HG03571 (cell line): ENCODE measurements at regions not wholly inside any gene's neighbourhood (a gene's known extent, or its start where the extent isn't known, plus 50 kb on each side); places are given as distances from the start of the nearest gene placed in this dataset.

Experiments used
- ATAC-seq: cut with Tn5 transposase; IDR thresholded peaks from one replicate; pipeline ENCODE4 v1.9.1; 2021; ENCODE audit not compliant: unreplicated experiment

DNA sequence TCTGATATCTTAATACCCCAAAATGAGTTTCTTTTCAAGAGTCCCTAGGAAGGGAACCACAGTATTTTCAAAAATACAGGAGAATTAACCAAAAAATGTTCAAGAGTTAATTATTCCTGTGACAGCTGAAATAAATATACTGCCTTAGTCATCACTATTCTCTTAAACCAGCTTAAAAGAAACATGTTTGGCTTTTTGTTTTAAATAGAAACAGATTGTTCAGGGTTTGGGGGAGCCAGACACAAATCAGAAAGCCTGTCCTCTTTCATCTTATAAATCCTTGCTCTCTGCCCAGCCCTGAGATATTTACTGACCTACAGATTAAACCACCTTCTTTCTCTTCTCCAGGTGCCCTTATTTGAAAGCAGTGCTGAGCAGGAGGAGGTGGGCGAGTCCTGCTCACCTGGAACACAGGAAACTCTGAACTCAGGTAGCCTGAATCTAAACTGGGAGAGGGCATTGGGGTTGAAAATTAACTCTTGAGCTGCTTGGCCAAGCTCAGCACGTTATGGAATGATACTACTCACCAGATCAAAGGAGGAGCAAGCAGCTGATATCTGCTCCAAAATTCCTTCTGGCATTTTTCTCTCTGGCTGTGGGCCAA is 84.1 kb upstream of the SPRED1 start:
- no peak for ATAC-seq

DNA sequence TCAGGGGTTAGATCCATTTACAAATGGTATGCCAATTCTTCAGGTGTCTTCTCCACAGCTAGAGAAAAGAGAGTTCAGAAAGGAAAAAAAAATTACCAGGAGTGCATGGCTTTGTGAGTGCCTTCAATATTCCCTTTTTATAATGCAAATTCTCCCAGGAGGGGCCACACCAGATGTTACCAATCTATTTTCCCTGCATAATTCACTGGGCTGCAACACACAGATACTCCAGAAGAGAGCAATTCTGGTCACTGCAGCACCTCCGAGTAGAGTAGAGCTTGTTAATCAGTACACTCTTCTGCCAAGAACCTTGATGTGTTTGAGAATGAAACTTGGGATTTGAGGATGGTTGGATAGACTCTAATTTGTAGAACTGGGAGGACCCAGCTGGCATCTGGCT is 80.7 kb upstream of the SPRED1 start:
- ATAC-seq = no peak

DNA sequence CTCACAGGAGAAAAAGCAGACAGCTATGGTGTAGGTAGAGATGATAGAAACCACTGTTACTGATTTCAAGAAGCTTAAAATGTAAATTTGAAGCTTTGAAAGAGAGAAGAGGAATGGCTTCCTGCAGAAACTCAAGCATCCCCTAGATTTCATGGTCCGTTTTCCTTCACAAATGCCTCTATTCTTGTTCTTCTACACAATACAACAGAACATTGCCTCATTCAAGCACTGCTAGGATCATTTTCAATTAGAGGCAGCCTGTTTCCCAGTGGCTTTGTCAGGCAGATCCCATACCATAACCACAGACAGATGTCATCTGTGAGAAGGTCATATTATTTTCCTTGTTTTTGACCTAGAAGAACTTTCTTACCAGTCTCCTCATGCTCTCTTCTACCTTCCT is 77.9 kb upstream of the SPRED1 start:
- ATAC-seq = no peak

GRCh38 chr15:38176155-38176554 is 76.5 kb upstream of the SPRED1 start:
- peak; percentile 69 for ATAC-seq

DNA sequence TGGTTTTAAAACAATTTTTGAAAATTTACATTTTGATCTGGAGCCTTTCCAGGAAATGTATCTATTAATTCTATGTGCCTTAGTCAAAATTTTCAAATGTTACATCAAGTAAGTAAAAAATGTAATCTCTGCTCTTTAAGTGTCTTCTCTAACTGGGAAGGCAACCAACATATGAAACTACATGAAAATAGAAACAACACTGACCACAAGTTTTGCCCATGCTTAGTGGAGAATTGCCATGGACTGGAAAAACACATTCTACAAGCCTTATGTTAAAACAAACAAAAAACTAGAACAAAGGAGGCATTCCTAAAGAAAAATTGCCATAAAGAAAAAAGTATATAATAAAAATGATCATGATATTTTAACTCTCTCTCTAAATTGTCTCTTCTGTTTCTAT is 75.9 kb upstream of the SPRED1 start:
- no peak for ATAC-seq

DNA sequence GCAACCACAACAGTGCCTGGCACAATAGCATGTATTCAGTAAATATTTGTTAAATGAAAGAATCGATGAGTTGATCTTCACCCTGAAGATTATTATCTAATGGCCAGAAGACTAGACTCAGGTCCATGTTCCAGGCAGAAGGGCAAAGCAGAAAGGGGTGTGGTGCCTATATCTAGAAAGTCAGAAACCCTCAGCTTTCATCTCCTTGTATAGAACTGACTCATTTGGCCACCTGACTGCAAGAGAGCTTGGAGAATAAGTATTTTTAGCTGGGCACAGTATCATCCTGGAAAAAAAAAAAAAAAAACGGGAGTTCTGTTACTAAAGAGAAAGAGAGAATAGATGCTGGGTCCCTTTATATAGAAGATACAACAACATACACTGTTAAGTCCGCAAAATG is 69.7 kb upstream of the SPRED1 start:
- no peak for ATAC-seq

DNA sequence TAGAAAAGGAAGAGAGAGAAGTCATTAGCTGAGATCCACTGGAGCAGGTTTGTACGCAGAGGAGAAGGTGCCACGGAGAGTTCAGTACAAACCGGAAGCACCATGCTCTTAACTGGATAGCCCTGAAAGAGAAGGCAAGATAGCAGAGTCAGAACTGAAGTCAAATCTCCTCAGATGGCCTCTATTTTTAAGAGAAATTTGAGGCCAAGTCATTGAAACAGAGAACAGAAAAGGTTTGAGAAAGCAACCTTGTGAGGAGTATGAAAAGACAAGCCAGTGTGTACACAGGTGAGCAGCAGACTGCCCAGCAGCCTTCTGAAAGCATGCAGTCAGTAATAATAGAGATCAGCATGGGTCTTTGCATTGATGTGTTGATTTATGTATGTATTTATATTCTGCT is 66.1 kb upstream of the SPRED1 start:
- ATAC-seq = no peak

DNA sequence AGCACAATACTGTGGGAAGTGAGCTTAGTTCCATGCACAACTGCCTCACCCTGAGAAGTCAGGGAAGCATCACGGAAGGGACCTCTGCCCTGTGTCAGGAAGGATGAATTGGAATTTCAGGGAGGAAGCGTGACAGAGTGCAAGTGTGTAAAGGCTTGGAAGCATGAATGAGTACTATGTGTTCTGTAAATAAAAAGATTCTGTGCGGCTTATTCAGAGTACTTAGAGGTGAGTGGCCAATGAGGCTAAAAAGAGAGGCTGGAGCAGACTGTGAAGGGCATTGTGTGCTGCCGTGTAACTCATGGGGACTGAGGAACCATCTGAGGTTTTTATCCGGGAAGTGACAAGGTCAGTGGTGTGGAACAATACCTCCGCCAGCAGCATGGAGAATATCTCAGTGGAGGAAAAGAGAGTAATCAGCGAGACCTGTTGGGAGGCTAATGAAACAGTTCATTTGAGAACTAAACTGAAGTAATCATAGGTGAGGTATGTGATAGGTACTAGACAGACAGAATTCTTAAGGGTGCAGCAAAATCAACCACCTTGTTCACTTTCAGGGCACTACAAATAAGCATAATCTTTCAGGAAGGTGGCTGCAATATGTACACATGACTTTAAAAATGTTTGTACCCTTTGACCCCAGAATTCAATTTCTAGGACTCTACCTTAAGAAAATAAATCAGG is 64.9 kb upstream of the SPRED1 start:
- no peak for ATAC-seq

DNA sequence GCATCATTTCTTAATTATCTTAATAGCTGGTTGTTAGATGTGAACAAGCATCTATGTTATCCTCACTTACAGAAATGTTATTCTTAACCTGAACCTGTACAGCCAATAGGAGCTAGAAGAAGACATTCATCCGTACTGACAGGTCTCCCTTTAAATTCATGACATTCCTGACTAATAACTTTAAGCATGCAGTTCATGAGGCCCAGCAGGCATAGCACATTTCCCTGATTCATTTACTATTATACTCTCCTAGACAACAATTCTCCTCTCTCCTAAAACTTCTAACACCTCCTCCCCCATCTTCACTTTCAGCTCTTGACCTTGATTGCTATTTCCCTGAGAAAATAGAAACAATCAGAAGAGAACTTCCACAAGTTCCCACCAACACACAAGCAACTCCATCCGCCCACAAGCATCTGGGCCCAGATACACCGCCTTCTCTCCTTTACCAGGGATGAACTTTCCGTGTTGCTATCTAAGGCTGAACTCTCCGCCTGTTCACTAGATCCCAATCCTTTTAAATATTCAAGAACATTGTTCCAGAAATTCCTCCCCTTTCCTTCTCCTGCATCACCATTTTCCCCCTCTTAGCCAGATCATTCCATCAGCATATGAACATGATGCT is 62.9 kb upstream of the SPRED1 start:
- ATAC-seq = no peak

- ATAC-seq = no peak
Observed at GRCh38 chr15:38190501-38190900, 62.1 kb upstream of the SPRED1 start.

GRCh38 chr15:38192496-38192895 is 60.1 kb upstream of the SPRED1 start:
- no peak for ATAC-seq

GRCh38 chr15:38193496-38193895 is 59.1 kb upstream of the SPRED1 start:
- ATAC-seq = no peak

DNA sequence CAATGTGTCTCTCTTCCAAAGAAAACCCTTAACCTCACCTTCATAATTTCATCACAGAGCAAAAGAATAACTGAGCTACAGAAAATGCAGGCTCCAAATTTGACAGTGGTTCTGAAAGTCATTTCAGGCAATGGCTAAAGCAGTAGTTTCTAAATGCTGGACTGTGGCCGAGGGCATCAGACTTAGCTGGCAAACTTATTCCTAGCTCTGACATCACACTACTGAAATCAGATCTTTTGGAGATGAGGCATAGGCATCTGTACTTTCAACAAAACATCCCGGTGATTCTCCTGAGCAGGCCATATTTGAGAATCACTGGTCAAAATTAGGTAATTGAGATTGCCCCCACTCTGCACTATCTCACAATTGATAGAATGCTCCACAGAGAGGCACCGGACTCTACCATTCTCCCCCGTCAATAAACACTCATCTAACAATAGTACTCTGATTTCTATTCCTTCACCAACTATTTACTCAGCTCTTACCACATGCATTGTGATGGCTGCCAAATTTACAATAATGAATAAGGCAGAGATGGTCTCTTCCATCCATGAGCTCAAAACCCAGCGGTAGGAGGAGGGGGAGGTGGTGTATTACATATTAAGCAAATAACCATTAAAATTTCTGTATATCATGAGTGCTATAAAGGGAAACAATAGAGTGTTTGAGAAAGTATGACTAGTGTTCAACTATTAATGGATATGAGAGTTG is 57.3 kb upstream of the SPRED1 start:
- no peak for ATAC-seq

- ATAC-seq = no peak
Observed at GRCh38 chr15:38196076-38196475, 56.6 kb upstream of the SPRED1 start.

DNA sequence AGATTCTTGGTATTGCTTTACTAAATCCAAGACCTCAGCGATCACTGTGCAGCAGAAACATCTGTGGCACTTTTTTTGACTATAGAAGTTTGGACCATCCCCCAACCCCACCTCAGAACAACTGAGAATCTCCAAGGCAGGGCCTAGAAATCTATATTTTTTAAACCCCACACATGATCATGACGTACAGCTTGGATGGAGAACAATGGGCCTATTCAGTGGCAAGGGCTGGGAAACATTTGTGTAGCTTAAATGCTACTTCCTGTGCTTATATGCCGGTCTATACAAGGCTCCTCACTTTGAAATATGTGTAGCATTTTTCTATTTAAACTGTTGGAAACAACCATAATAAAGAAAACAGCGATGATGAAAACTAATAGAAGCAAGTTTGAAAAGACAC is 55.1 kb upstream of the SPRED1 start:
- ATAC-seq = no peak

- no peak for ATAC-seq
Observed at GRCh38 chr15:38201714-38202113, 50.9 kb upstream of the SPRED1 start.

DNA sequence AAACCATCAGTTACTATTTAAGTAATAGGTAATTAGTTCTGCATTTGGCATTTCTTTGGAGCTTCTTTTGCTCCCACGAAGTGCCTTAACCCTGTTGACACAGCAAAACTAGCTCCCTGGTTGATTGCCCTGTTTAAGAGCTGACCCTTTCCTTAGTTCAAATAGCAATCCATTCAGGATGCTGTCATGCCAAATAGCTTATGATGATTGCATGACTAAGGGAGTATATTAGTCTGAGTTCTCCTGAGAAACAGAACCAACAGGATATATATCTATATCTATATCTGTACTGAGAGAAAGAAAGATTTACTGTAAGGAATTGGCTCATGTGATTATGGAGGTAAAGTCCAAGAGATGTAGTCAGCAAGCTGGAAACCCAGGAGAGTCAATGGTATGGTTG is 50.3 kb upstream of the SPRED1 start:
- ATAC-seq = no peak
